HG02759 (cell line): ENCODE measurements at regions not wholly inside any gene's neighbourhood (a gene's known extent, or its start where the extent isn't known, plus 50 kb on each side); places are given as distances from the start of the nearest gene placed in this dataset.

Source experiments
- ATAC-seq: cut with Tn5 transposase; IDR thresholded peaks from one replicate; pipeline ENCODE4 v1.9.1; 2021; ENCODE audit warnings: mild to moderate bottlenecking, moderate library complexity; ENCODE audit not compliant: unreplicated experiment

DNA sequence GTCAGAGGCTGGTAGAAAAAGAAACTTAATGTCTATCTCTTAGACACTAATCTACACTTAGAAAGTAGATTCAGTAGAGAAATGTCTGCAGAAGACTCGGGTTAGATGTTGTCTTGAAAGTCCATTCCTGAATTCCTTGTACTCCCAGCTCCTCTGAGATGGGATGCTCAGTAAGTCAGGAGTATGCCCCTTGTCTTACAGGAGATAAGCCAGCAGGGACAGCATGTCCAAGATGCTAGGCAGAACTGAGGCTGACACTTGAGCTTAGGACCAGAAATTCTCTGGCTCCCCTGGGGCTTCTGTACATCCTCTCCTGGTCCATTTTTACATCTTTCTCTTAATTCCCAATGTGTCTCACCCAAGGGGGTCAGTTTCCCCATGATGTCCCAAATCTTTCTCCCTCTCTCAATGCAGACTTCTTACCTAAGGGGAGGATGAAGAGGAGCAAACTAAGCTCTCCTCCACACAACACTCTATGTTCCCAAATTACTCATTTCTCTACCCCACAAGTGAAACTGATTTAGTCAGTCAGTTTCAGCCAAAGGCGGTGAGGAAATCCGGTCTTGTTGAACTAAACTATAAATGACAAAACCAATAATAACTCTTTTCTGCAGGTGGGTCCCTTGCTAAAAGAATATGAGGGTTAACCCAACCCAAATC is 558.2 kb upstream of the DIPK2B start:
- ATAC-seq: peak; percentile 71

DNA sequence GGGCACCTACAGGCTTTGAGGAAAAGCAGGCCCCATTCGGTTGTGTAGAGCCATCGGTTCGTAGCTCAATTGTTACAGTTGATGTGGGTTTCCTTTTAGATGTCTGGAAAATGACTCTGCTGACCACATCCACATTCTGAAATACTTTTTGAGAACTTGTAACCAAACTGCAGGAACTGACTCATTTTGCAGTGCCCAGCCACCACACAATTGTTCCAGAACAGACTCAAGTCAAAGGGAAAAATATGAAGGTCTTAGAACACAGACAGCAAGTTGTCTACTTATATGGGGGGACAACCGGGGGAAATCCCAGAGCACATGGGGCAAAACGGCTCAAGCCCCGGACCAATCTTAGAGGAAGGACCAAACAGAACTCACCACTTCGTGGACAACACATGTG is 557.6 kb upstream of the DIPK2B start:
- ATAC-seq: peak; percentile 40

DNA sequence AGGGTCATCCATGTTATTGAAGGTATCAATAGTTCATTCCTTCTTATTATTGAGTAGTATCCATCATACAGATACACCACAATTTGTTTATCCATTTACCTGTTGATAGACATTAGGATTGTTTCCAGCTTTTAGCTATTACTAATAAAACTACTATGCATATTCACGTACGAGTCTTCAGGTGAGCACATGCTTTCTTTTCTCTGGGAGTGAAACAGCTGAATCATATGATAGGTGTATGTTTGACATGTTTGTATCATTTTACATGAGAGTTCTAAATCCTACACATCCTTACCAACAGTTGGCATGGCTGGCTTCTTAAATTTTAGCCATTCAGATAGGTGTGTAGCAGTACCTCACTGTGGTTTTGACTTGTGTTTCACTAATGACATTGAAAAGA is 556.6 kb upstream of the DIPK2B start:
- no peak for ATAC-seq

DNA sequence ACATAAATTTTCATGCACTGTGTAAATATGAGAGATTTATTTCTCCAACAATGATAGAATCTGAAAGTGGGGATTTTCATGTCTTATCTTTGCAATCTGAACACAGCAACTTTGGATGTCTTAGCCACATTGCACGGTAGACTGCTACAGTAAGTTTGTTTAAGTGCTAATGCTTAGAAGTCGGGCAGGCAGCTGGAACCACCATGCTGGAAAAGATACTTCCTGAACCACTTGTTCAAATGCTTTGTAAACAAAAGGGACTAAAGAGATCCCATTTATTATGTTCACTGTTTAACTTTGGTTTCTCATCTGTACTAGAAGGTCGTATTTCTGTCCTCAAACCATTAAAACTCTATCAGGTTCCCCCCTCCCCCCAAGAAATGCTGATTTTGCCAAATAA is 555.9 kb upstream of the DIPK2B start:
- no peak for ATAC-seq

DNA sequence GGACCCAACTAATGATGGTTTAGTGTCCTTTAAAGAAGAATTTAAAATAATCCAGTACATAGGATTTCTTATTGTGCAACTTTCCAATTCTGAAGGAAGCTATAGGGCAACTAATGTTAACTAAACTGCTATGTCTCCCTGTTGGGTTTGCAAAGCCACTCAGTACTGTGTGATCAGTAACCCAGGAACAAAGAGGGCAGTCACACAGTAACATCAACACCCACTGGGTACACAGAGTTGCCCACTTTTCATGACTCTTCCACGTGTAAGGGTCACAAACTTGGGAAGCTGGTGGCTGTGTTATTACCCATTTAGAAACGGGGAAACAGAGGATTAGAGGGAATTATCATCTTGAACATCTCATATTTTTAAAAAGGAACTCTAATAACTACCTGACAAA is 555.0 kb upstream of the DIPK2B start:
- ATAC-seq: no peak

- no peak for ATAC-seq
Observed at GRCh38 chrX:45751156-45751555, 550.5 kb upstream of the DIPK2B start.

DNA sequence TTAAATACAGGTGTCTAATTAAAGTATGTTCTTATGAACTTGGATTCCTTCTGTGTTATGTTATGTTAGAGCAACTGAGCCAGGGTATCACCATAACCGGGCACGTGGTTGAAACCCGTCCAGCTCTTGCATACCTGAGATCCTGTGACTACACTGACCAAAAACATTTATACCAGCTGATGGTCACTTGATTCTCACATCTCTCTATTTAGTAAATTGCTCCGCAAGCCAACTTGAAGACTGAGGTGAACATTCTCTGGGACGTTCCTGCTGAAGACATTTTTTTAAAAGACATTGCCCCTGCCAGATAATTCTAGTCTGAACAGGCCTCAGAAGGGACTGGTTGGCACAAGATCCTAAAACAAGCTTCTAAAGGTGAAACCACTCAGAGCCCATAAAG is 550.0 kb upstream of the DIPK2B start:
- ATAC-seq: no peak

- ATAC-seq: no peak
Observed at GRCh38 chrX:45749375-45749774, 548.7 kb upstream of the DIPK2B start.

- no peak for ATAC-seq
Observed at GRCh38 chrX:45748369-45748774, 547.7 kb upstream of the DIPK2B start.

DNA sequence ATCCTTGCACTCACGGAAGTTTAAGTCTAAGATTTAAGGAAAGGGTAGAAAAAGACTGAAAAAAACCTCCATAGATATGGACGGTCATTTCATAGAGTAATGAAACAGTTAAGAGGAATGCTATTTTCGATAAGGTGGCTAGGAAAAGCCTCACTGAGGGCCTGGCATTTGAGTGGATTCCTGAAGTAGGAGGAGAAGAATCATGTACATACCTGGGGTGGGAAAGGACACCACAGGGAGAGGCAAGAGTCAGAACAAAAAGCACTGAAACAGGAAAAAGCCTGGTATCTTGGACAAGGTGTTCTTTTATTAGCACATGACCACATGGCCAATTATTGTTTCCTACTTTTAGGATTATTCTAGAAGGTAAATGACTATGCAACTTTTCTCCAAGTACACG is 547.2 kb upstream of the DIPK2B start:
- ATAC-seq: no peak

GRCh38 chrX:45745479-45745878 is 544.8 kb upstream of the DIPK2B start:
- ATAC-seq: no peak

DNA sequence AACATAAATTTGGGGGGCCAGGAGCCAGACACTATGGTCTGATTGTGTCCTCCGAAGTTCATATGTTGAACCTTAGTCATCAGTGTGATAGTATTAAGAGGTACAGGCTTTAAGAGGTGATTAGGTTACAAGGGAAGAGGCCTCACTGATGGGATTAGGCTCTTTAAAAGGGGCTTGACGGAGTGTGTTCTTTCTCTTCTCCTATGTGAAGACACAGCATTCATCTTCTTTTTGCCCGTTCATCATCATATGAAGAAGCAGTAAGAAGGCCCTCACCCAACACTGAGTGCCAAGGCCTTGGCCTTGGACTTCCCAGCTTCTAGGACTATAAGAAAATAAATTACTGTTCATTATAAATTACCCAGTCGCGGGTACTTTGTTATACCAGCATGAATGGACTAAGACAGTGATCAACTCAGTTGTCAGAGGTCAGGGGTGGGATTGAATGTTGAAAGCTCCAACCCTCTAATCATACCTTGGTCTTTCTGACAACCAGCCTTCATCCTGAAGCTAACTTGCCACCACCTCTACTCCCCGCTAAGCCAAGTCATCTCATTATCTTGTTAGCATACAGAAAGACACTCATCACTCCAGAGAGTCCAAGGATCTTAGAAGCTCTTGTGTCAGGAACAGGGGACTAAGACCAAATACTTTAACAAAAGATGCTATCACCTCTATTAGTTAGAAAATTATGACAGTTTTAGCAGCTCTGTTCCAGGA is 543.4 kb upstream of the DIPK2B start:
- no peak for ATAC-seq

DNA sequence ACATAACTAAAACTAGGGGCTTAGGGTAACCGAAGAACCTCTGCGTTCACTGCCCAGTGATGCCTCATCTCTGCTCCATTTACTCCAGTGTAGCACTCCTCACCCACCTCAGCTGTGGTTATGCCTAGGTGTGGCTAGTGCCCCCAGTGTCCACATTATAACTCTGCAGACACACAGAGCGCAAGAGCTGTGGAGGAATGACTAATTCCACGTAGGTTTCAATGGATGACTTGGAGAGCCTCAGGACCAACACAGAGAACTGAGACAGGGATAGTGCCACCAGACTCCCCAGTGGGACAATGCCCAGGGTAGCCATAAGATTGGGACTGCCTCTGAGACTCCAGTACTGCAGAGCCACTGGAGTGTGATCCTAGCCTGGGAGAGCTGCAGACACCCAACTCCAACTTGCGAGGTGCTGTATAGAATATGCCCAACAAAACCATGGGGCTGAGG is 542.4 kb upstream of the DIPK2B start:
- no peak for ATAC-seq

DNA sequence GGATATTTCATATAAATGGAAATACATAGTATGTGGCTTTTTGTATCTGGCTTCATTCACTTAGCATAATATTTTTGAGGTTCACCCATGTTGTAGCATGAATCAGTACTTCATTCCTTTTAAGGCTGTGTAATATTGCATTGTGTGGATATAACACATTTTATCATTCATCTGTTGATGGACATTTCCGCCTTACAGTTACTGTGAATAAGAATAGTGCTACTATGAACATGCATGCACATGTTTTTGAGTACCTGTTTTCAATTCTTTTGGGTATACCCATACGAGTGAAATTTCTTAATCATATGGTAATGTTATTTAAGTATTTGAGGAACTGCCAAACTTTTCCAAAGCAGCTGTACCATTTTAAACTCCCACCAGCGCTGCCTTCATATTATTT is 539.6 kb upstream of the DIPK2B start:
- ATAC-seq: no peak

GRCh38 chrX:45735571-45735970 is 534.9 kb upstream of the DIPK2B start:
- no peak for ATAC-seq

DNA sequence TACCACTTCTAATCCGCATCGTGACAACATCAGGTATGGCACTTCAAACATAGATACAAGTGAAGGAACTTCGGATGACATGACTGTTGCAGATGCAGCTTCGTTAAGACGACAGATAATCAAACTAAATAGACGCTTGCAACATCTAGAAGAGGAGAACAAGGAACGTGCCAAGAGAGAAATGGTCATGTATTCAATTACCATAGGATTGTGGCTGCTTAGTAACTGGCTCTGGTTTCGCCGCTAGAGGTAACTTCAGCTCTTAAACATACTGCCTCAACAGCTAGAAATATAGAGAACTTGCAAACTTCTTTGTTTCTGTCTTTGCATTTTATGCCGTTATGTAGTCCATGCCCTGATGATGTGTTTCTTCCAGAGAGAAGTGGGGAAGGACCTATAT is 530.8 kb upstream of the DIPK2B start:
- no peak for ATAC-seq

DNA sequence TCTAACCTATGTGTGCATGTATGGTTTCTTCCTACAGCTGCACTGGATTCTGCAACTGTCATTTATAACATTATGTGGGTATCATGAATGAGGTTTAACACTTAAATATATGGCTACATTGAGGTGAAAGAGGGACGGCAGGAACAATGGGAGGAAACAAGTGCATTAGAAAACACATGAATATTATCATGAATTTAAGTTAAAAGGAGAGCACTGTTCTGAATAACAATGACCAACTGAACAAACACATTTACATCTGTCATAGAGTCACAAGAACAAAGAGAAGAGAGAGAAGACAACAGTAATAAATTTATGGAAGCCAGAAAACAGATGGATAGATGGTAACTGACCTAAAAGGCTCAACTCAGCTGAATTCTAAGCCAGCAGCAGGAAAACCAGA is 527.1 kb upstream of the DIPK2B start:
- ATAC-seq: no peak

DNA sequence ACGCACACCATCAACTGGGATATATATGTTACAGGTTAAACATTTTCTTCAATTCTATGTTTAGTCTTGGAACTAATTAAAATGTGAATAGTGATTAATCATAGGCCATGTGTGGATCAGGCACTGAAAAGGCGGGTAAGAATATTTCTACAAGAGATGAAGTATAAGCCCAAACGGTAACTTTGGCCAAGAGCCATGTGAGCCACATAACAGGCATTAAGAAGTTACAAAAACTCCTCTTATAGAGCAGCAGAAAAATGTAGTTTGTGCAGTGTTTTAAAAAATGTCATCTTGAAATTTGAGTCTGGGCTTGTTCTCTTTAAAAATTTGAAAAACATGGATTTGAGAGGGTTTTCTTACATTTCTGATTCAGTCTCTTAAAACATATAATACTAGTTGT is 521.8 kb upstream of the DIPK2B start:
- no peak for ATAC-seq

DNA sequence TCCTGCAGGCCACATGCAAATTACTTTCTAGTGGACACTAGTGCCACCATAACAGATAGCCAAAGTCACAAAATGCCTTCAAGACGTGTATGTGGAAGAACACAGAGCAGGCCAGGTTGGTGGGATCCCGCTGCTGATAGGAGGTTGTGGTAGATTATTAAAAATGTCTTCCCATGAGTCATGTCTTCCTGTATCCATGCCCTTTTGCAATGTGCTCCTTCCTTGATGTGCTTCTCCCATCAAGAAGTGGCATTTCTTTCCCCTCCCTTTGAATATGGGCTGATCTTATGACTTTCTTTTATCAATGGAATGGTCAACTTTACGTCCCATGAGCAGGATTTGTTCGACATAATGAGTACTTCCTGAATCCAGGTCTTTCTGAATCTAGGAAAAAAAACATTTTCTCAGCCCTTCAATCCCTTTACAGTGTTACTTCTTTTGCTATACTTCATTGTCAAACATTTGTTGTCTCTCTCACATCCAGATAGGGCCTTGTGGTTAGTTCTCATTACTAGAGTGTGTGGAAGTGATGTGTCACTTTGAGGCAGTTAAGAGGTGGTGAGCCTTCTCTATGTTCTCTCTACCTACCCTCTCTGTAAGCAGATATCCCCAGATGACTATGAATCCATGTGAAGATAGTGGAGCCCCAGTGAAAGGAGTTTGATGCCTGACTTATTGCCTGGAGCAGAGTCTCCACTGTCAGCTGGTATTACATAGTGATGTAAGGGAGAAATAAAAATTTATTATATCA is 519.2 kb upstream of the DIPK2B start:
- no peak for ATAC-seq

GRCh38 chrX:45718676-45719075 is 518.0 kb upstream of the DIPK2B start:
- ATAC-seq: no peak

DNA sequence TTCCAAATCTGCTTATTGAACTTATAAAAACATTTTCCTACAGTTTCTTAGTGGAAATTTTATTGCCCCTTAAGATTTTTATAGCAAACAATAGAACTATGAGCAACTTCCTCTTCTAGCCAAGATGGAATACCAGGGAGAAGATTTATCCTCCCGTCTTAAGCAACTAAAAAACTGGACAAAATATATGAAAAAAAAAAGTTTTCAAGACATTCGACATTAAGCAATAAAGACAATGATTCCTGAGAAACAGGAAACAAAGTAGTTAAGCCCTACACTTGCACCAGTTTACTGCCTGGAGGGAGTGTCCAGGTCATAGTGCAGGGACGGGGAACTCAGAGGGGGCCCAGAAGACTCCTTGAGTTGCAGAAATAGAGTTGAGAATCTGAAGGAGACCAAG is 516.1 kb upstream of the DIPK2B start:
- no peak for ATAC-seq

DNA sequence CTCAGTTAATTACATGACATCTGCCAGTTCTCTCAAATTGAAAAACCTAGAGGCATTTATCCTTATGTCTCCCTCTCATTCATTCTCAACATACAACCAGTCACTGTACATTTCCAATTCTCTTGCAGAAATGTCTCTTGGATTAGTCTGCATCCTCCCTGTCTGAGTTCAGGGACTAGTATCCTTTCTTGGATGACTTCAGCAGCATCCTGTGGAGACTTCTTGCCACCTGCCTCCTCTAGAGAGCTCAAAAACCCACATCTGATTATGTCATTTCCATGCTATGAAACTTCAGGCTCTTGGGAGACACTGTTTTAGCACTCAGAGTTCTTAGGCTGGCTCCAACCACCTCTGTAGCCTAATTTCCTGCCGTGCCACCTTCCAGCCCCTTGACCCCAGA is 515.1 kb upstream of the DIPK2B start:
- no peak for ATAC-seq
